Uterus (tissue), 2 donors: ENCODE measurements at regions not wholly inside any gene's neighbourhood (a gene's known extent, or its start where the extent isn't known, plus 50 kb on each side); places are given as distances from the start of the nearest gene placed in this dataset.

Experiments
- CTCF ChIP-seq, 4 experiments: fragments of 200-600 bp in 2 of 4; fragments of 450-650 bp in 2 of 4; sonication (generic) in 2 of 4; IDR thresholded peaks; one replicate each; pipeline ENCODE4 v1.5.1; 2016 to 2019; ENCODE audit warnings: antibody characterized with exemption in 4 of 4, mild to moderate bottlenecking in 2 of 4, moderate library complexity in 1 of 4
- POLR2A ChIP-seq, 2 donors: fragments of 450-650 bp; IDR thresholded peaks; one replicate each; pipeline ENCODE4 v1.6.1; 2016; ENCODE audit warnings: antibody characterized with exemption in 2 of 2, mild to moderate bottlenecking in 1 of 2, moderate library complexity in 1 of 2

DNA sequence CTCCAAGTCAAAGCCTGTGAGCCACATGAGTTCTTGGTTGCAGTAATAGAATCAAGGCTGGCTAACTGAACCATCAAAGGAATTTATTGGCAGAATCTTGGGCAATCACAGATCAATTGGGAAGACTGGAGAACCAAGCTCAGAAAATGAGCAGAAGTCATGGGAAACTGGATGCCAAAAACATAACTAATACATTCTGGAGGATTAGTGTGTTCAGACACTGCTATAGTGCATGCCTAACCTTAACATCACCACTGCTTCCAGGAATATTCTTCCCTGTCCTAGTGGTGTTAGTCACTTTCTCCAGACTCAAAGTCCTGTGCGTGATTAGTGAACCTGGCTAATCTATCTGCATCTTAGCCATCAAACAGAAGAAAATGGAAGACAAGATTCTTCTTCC lies 843.7 kb downstream of the EFNA5 start:
- TF ChIP-seq POLR2A (IDR thresholded peaks at IDR 0.05) = no peak
- no peak for TF ChIP-seq CTCF (IDR thresholded peaks at IDR 0.05)
